Adrenal gland (tissue), 9 donors: ENCODE measurements at regions not wholly inside any gene's neighbourhood (a gene's known extent, or its start where the extent isn't known, plus 50 kb on each side); places are given as distances from the start of the nearest gene placed in this dataset.

Experiments used
- DNase-seq, 7 donors: peaks; one replicate each; pipeline ENCODE4 v3.0.0-alpha.2; 2019 to 2020
- H3K27ac ChIP-seq, 5 donors: fragments of 200-600 bp; sonication (generic) in 4 of 5; 1 replicate in 3 of 5; 2 replicates in 2 of 5; pipeline versions ENCODE4 v1.5.1 to v1.8.0; 2016 to 2020; ENCODE audit warnings: mild to moderate bottlenecking in 1 of 5
- H3K27me3 ChIP-seq: fragments of 200-600 bp; 2 replicates; pipeline ENCODE4 v1.8.0; 2021
- H3K36me3 ChIP-seq, 2 donors: fragments of 200-600 bp; replicated peaks in 1 of 2; 1 replicate in 1 of 2; 2 replicates in 1 of 2; pipeline versions ENCODE4 v1.5.1 to v1.8.0; 2018 to 2022
- H3K4me1 ChIP-seq, 2 donors: fragments of 200-600 bp; replicated peaks in 1 of 2; 1 replicate in 1 of 2; 2 replicates in 1 of 2; pipeline versions ENCODE4 v1.5.1 to v1.8.0; 2018 to 2021
- H3K4me3 ChIP-seq, 4 donors: fragments of 200-600 bp; sonication (generic) in 3 of 4; one replicate each; pipeline ENCODE4 v1.5.1; 2016 to 2018
- H3K9me3 ChIP-seq, 3 donors: fragments of 200-600 bp; sonication (generic) in 1 of 3; replicated peaks in 1 of 3; 1 replicate in 2 of 3; 2 replicates in 1 of 3; pipeline versions ENCODE4 v1.5.1 to v1.8.0; 2016 to 2021
- POLR2A ChIP-seq, 2 donors: fragments of 450-650 bp; IDR thresholded peaks; one replicate each; pipeline ENCODE4 v1.6.1; 2017; ENCODE audit warnings: antibody characterized with exemption in 2 of 2, mild to moderate bottlenecking in 2 of 2, moderate library complexity in 1 of 2
- WGBS, 4 donors: extraction: QIAGEN DNeasy Blood & Tissue Kit in 2 of 4; methylation state at CpG; one replicate each; pipeline versions ENCODE4 v1.1.5 to v1.1.7; 2013 to 2017; 5-methylcytosine and 5-hydroxymethylcytosine counted together
- intact Hi-C, 2 donors: fragments of 100-400 bp; cut with DNase I; formaldehyde crosslinking; loops; one replicate each; pipeline versions ENCODE4 v1.14.1 to v1.15.0; 2022 to 2023
- TF ChIP-seq, protein P1 (sequence below), 6 experiments: fragments of 450-650 bp in 4 of 6; fragments of 200-600 bp in 2 of 6; sonication (generic) in 1 of 6; IDR thresholded peaks; 1 replicate in 5 of 6; 2 replicates in 1 of 6; pipeline versions ENCODE4 v1.5.1 to v1.8.0; 2016 to 2021; ENCODE audit warnings: antibody characterized with exemption in 6 of 6, mild to moderate bottlenecking in 2 of 6, moderate library complexity in 1 of 6
- donor health status: healthy with polysubstance abuse.
- donor health status: Bipolar disorder and iron deficiency.
- donor health status: DM: yes; HTN: yes; CAD: no.
- donor health status: DM: no; HTN: no; CAD: no.
- donor health status: DM: no; HTN: no; CAD: no.

DNA sequence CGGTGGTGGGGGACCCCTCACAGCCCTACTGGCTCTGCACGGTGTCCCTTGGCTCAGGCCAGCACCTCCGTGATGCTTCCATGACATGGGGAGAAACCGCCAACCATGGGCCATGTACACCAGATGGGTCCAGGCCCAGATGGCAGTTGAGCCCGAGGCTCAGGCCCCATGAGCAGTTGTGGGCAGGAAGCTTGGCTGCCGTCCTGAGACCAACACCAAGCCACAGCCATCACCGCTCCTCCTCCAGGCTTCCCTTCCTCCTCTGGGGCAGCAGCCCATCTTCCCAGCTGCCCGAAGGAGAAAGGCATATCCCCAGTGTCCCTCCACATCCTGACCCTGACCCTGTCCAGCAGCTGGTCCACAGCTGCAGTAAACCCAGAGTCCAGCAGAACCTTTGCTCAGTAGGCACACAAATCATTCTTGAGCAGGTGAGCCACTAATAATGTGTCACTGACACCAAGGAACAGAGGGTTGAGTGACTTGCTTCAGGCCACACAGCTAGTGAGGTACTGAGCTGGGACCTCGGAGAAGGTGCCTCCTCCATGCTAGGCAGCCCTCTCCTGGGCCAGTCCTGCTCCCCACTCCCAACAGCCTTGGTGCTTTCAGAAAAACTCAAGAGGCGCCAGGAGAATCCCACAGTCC, 204.9 kb downstream of the CTTN start:
- H3K36me3 ChIP-seq, result no peaks in the 10 kb centered on the region
- DNase-seq, result no peak
- no peaks in the 10 kb centered on the region for H3K27me3 ChIP-seq
- WGBS, 4 donors, result 77 to 100% (median 81%) methylated on average over 2 to 10 of the region's 10 CpGs
- intact Hi-C loops, result no loop called here
- peaks cover 4 to 8% of the 10 kb centered on the region in 2 donors for H3K4me1 ChIP-seq
- no peak for TF ChIP-seq POLR2A (IDR thresholded peaks at IDR 0.05)
- TF ChIP-seq, protein P1, sequence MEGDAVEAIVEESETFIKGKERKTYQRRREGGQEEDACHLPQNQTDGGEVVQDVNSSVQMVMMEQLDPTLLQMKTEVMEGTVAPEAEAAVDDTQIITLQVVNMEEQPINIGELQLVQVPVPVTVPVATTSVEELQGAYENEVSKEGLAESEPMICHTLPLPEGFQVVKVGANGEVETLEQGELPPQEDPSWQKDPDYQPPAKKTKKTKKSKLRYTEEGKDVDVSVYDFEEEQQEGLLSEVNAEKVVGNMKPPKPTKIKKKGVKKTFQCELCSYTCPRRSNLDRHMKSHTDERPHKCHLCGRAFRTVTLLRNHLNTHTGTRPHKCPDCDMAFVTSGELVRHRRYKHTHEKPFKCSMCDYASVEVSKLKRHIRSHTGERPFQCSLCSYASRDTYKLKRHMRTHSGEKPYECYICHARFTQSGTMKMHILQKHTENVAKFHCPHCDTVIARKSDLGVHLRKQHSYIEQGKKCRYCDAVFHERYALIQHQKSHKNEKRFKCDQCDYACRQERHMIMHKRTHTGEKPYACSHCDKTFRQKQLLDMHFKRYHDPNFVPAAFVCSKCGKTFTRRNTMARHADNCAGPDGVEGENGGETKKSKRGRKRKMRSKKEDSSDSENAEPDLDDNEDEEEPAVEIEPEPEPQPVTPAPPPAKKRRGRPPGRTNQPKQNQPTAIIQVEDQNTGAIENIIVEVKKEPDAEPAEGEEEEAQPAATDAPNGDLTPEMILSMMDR (IDR thresholded peaks at IDR 0.05), result no peak
- H3K9me3 ChIP-seq, result no peaks in the 10 kb centered on the region
- H3K4me3 ChIP-seq, result no peak overlapping the region
- no peak overlapping the region for H3K27ac ChIP-seq

DNA sequence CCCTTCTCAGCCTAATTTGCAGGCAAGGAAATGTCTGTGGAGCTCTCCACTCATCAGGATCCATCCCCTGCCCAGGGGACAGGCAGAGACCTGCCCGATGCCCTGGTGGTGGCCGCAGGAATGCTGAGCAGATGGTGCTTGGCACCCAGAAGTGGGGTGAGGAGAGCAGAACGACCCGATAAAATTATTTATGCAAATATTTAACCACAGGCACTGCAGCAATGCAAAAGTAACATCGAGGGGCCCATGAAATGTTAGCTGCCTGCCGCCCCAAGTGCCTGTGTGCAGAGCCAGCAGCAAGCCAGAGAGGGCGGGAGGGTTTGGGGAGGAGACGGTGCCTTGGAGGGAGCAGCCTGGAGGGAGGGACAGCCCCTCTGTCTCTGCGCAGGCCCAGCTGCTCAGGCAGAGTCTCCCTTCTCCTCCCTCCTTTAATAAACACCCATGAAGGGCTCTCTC, 205.5 kb downstream of the CTTN start:
- Histone ChIP-seq H3K4me3 (no peak overlapping the region), H3K4me1 (peaks cover 0 to 4% of the 10 kb centered on the region in 2 donors), H3K27me3 (no peaks in the 10 kb centered on the region), H3K9me3 (no peaks in the 10 kb centered on the region), H3K36me3 (no peaks in the 10 kb centered on the region), H3K27ac (no peak overlapping the region)
- intact Hi-C loops, result no loop called here
- no peak for TF ChIP-seq POLR2A (IDR thresholded peaks at IDR 0.05)
- TF ChIP-seq, protein P1 (IDR thresholded peaks at IDR 0.05), result no peak
- WGBS, 4 donors, result 72 to 83% (median 82%) methylated on average over 8 to 9 of the region's 9 CpGs
- DNase-seq, result no peak

DNA sequence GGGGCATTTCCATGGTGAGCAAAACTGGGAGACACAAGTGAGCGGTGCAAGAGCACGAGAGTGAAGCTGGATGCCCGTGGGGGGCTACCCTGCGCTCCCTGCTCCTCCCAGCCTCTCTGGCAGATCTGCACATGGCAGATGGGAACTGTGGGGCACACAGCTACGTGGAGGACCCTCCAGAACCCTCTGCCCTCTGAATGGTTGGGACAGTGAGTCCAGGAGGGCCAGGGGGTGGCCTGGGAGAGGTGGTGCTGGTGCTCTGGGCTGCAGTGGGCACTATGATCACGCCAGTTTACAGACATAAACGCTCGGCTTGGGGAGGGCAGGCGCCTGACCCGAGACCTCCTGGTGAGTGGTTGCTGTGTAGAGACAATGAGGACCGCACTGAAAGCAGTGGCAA, 205.9 kb downstream of the CTTN start:
- DNase-seq, result no peak
- TF ChIP-seq, protein P1 (IDR thresholded peaks at IDR 0.05), result no peak
- TF ChIP-seq POLR2A (IDR thresholded peaks at IDR 0.05), result no peak
- H3K4me1 ChIP-seq, result no peaks in the 10 kb centered on the region
- no peaks in the 10 kb centered on the region for H3K27me3 ChIP-seq
- no peaks in the 10 kb centered on the region for H3K36me3 ChIP-seq
- H3K9me3 ChIP-seq, result no peaks in the 10 kb centered on the region
- H3K27ac ChIP-seq, result no peak overlapping the region
- WGBS, 4 donors, result 83 to 91% (median 88%) methylated on average over 11 of the region's 11 CpGs
- no peak overlapping the region for H3K4me3 ChIP-seq
- intact Hi-C loops, result no loop called here

DNA sequence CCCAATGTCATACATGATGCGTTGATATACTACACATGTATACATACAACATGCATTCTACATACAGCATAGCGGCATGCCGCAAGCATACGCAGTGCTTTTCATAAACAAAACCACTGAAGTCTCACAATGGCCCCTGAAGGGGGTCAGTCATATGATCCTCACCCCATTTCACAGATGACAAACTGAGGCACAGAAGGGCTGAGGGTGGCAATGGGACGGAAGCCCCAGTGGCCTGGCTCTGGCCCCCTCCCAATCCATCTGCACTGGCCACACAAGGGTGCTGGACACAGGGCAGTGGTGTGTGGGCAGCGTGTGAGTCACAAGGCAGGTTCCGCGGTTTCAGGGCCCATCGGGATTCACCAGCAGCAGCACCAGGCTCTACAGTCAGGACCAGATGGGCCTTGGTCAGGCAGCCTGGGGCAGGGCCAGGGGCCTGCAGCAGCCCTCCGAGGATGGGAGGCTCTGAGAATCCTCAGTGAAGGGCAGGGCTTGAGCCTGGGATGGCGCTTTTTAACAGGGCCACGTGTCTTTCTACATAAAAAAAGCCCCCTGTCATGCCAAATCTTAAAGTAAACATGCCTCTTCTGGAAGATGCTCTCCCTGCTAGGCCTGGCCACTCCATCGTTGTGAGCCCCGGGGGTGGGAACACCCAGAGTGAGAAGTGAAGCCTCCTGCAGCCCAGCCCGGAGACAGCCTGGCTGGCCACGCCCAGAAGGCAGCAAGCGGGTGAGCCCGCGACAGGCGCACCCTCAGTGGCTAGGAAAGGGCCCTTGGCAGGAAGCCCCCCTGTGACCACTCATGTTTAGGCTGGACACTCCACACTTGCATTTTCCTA, 206.5 kb downstream of the CTTN start:
- intact Hi-C loops, result no loop called here
- TF ChIP-seq, protein P1 (IDR thresholded peaks at IDR 0.05), result no peak
- TF ChIP-seq POLR2A (IDR thresholded peaks at IDR 0.05), result no peak

More for the DNA sequence above, 206.5 kb downstream of the CTTN start:
- H3K27me3 ChIP-seq, result no peaks in the 10 kb centered on the region
- no peaks in the 10 kb centered on the region for H3K9me3 ChIP-seq
- 80 to 86% (median 83%) methylated on average over 10 to 20 of the region's 20 CpGs for WGBS, 4 donors
- no peak overlapping the region for H3K27ac ChIP-seq
- H3K36me3 ChIP-seq, result no peaks in the 10 kb centered on the region
- no peak for DNase-seq
- H3K4me1 ChIP-seq, result peaks cover 0 to under 1% of the 10 kb centered on the region in 2 donors
- no peak overlapping the region for H3K4me3 ChIP-seq
